ENCODE measurements at regions not wholly inside any gene's neighbourhood (a gene's known extent, or its start where the extent isn't known, plus 50 kb on each side); places are given as distances from the start of the nearest gene placed in this dataset.

DNA sequence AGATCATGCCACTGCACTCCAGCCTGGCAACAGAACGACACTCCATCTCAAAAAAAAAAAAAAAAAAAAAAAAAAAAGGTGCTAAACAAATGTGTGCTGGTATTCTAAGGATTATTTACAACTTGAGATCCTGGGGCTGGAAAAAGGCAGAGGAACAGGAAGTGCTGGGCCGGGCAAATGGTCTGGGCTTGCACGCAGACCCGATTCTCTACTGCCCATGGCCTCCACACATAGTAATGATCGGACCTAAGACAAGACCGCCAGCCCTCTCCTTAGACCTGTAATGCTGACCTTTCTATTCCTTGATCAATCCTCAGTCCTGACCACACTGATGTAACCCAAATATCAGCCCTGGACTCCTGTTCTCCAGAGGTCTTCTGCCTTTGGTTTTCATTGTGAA, 67.8 kb downstream of the EFNB1 start:
- TF ChIP-seq, protein P1, sequence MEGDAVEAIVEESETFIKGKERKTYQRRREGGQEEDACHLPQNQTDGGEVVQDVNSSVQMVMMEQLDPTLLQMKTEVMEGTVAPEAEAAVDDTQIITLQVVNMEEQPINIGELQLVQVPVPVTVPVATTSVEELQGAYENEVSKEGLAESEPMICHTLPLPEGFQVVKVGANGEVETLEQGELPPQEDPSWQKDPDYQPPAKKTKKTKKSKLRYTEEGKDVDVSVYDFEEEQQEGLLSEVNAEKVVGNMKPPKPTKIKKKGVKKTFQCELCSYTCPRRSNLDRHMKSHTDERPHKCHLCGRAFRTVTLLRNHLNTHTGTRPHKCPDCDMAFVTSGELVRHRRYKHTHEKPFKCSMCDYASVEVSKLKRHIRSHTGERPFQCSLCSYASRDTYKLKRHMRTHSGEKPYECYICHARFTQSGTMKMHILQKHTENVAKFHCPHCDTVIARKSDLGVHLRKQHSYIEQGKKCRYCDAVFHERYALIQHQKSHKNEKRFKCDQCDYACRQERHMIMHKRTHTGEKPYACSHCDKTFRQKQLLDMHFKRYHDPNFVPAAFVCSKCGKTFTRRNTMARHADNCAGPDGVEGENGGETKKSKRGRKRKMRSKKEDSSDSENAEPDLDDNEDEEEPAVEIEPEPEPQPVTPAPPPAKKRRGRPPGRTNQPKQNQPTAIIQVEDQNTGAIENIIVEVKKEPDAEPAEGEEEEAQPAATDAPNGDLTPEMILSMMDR (IDR thresholded peaks at IDR 0.05; ENCODE audit: low read length) = no peak
- no peak for TF ChIP-seq EZH2 (optimal IDR thresholded peaks at IDR 0.05; ENCODE audit: low read depth, low read length)
- no peak for TF ChIP-seq EZH2phosphoT487 (IDR thresholded peaks at IDR 0.05; ENCODE audit: low read length)

All from MM.1S (cell line).